Naive thymus-derived CD4-positive, alpha-beta T cell (primary cell): ENCODE measurements at regions not wholly inside any gene's neighbourhood (a gene's known extent, or its start where the extent isn't known, plus 50 kb on each side); places are given as distances from the start of the nearest gene placed in this dataset.

Experiments used
- ATAC-seq: fragments of 150-1000 bp; cut with Tn5 transposase; 2 replicates; pipeline ENCODE4 v1.10.0; 2021; ENCODE audit warnings: mild to moderate bottlenecking, moderate library complexity
- CTCF ChIA-PET: fragments of 350-600 bp; sonication (Branson Sonifier 250); formaldehyde crosslinking; loops from one replicate; lab custom pipeline; 2021; ENCODE audit warnings: antibody characterized with exemption; lab: Charles Lee
- POLR2A ChIA-PET: fragments of 350-600 bp; sonication (Branson Sonifier 250); formaldehyde crosslinking; loops from one replicate; lab custom pipeline; 2021; ENCODE audit warnings: antibody characterized with exemption, inconsistent platforms; lab: Charles Lee
- DNase-seq, 9 donors: peaks; one replicate each; pipeline versions ENCODE4 v3.0.0 to v3.0.0-alpha.2; 2020 to 2022; ENCODE audit warnings: mixed read lengths in 1 of 9
- H3K27ac ChIP-seq: one replicate; pipeline ENCODE4 v1.7.0; 2013; ENCODE audit warnings: mild to moderate bottlenecking, low read depth, low read length, moderate library complexity
- H3K27me3 ChIP-seq, 2 donors: one replicate each; pipeline ENCODE4 v1.7.0; 2013; ENCODE audit warnings: low read length in 2 of 2, mild to moderate bottlenecking in 2 of 2, moderate library complexity in 2 of 2; ENCODE audit not compliant: control insufficient read depth in 2 of 2, insufficient read depth in 2 of 2
- H3K36me3 ChIP-seq, 3 experiments: 1 replicate in 2 of 3; 2 replicates in 1 of 3; pipeline ENCODE4 v1.7.0; 2013; ENCODE audit warnings: low read length in 3 of 3, mild to moderate bottlenecking in 3 of 3, moderate library complexity in 1 of 3; ENCODE audit not compliant: insufficient read depth in 3 of 3, control insufficient read depth in 2 of 3
- H3K4me1 ChIP-seq, 2 donors: one replicate each; pipeline ENCODE4 v1.7.0; 2013; ENCODE audit warnings: low read length in 2 of 2, mild to moderate bottlenecking in 2 of 2, moderate library complexity in 1 of 2; ENCODE audit not compliant: control insufficient read depth in 2 of 2, insufficient read depth in 2 of 2
- H3K4me3 ChIP-seq: 2 replicates; pipeline ENCODE4 v1.7.0; 2013; ENCODE audit warnings: mild to moderate bottlenecking, low read length
- H3K9me3 ChIP-seq, 3 experiments: 1 replicate in 2 of 3; 2 replicates in 1 of 3; pipeline ENCODE4 v1.7.0; 2013; ENCODE audit warnings: low read length in 3 of 3; ENCODE audit not compliant: control insufficient read depth in 2 of 3
- H3K27ac Mint-ChIP-seq, 9 donors: one replicate each; pipeline ENCODE4 v1.8.0; 2020 to 2022; ENCODE audit warnings: mixed read lengths in 9 of 9, mild to moderate bottlenecking in 8 of 9, moderate library complexity in 5 of 9, inconsistent platforms in 2 of 9
- H3K27me3 Mint-ChIP-seq, 5 donors: one replicate each; pipeline ENCODE4 v1.8.0; 2021 to 2022; ENCODE audit warnings: mixed read lengths in 5 of 5, mild to moderate bottlenecking in 1 of 5
- H3K36me3 Mint-ChIP-seq, 5 donors: one replicate each; pipeline ENCODE4 v1.8.0; 2020 to 2022; ENCODE audit warnings: mixed read lengths in 5 of 5, mild to moderate bottlenecking in 3 of 5, inconsistent platforms in 1 of 5
- H3K4me1 Mint-ChIP-seq, 7 donors: one replicate each; pipeline ENCODE4 v1.8.0; 2020 to 2022; ENCODE audit warnings: mixed read lengths in 7 of 7, mild to moderate bottlenecking in 3 of 7, inconsistent platforms in 1 of 7
- H3K4me3 Mint-ChIP-seq, 10 donors: one replicate each; pipeline ENCODE4 v1.8.0; 2020 to 2022; ENCODE audit warnings: mild to moderate bottlenecking in 10 of 10, mixed read lengths in 10 of 10, moderate library complexity in 6 of 10, inconsistent platforms in 2 of 10
- H3K9me3 Mint-ChIP-seq, 11 donors: one replicate each; pipeline ENCODE4 v1.8.0; 2020 to 2022; ENCODE audit warnings: mixed read lengths in 11 of 11, mild to moderate bottlenecking in 4 of 11, inconsistent platforms in 1 of 11, moderate library complexity in 1 of 11
- intact Hi-C, 2 donors: fragments of 100-400 bp; cut with micrococcal nuclease; formaldehyde crosslinking; loops; one replicate each; pipeline ENCODE4 v1.15.1; 2023

- peaks cover 0 to under 1% (median 0%) of the 10 kb centered on the region in 11 donors for H3K9me3 Mint-ChIP-seq
- H3K4me3 Mint-ChIP-seq, result no peak overlapping the region
- Histone ChIP-seq H3K36me3 (no peaks in the 10 kb centered on the region), H3K4me1 (peaks cover 0 to 10% of the 10 kb centered on the region in 2 donors), H3K27ac (no peak overlapping the region), H3K9me3 (no peaks in the 10 kb centered on the region), H3K27me3 (no peaks in the 10 kb centered on the region), H3K4me3 (no peak overlapping the region)
- ChIA-PET CTCF (interaction anchor here (0.7 to 2.7 kb wide), 9 partner anchors 10 to 196 kb away, joined by 3 to 14 read pairs (median 5); no protein-coding TSS in a partner anchor), POLR2A (interaction anchor here (0.6 to 1.0 kb wide), 3 partner anchors 28 to 190 kb away, joined by 3 read pairs; no protein-coding TSS in a partner anchor)
- intact Hi-C loops, result loop anchor here (1.0 to 5.0 kb wide), 7 partner anchors 28 to 298 kb away; no protein-coding TSS in a partner anchor
- peak; percentile 29 to 90 (median 71) for DNase-seq
- no peaks in the 10 kb centered on the region for H3K36me3 Mint-ChIP-seq
- no peak overlapping the region for H3K27ac Mint-ChIP-seq
- peak; percentile 95 for ATAC-seq
- H3K27me3 Mint-ChIP-seq, result peaks cover 0 to 4% (median 0%) of the 10 kb centered on the region in 5 donors
- peaks cover 0 to 10% (median 0%) of the 10 kb centered on the region in 7 donors for H3K4me1 Mint-ChIP-seq
Measured at GRCh38 chr16:85420501-85421337, 192.4 kb upstream of the GSE1 start.

GRCh38 chr16:85421338-85422195 lies 191.6 kb upstream of the GSE1 start:
- ChIA-PET CTCF (interaction anchor here (0.8 to 2.7 kb wide), 6 partner anchors 10 to 195 kb away, joined by 3 to 14 read pairs (median 8); no protein-coding TSS in a partner anchor), POLR2A (interaction anchor here (0.6 to 0.7 kb wide), 2 partner anchors 27 to 104 kb away, joined by 3 read pairs; no protein-coding TSS in a partner anchor)
- Histone ChIP-seq H3K4me3 (no peak overlapping the region), H3K9me3 (no peaks in the 10 kb centered on the region), H3K4me1 (peaks cover 0 to 3% of the 10 kb centered on the region in 2 donors), H3K27me3 (no peaks in the 10 kb centered on the region), H3K27ac (no peak overlapping the region), H3K36me3 (no peaks in the 10 kb centered on the region)
- H3K4me1 Mint-ChIP-seq, result peaks cover 0 to 10% (median 0%) of the 10 kb centered on the region in 7 donors
- peaks cover 0 to 4% (median 0%) of the 10 kb centered on the region in 11 donors for H3K9me3 Mint-ChIP-seq
- intact Hi-C loops, result loop anchor here (2.0 to 5.0 kb wide), 3 partner anchors 41 to 133 kb away; no protein-coding TSS in a partner anchor
- no peak overlapping the region for H3K27ac Mint-ChIP-seq
- H3K36me3 Mint-ChIP-seq, result no peaks in the 10 kb centered on the region
- H3K4me3 Mint-ChIP-seq, result no peak overlapping the region
- H3K27me3 Mint-ChIP-seq, result peaks cover 0 to 9% (median 0%) of the 10 kb centered on the region in 5 donors
- ATAC-seq (no peak), DNase-seq (no peak)

GRCh38 chr16:85422196-85422631 lies 190.9 kb upstream of the GSE1 start:
- Histone ChIP-seq H3K4me1 (no peaks in the 10 kb centered on the region), H3K27ac (no peak overlapping the region), H3K9me3 (no peaks in the 10 kb centered on the region), H3K27me3 (no peaks in the 10 kb centered on the region), H3K4me3 (no peak overlapping the region), H3K36me3 (no peaks in the 10 kb centered on the region)
- intact Hi-C loops, result loop anchor here in 1 of 2 donors (5.0 kb wide), 1 partner anchor 40 kb away; no protein-coding TSS in a partner anchor
- Mint-ChIP-seq H3K9me3 (peaks cover 0 to 4% (median 0%) of the 10 kb centered on the region in 11 donors), H3K4me3 (no peak overlapping the region), H3K27me3 (peaks cover 0 to 9% (median 0%) of the 10 kb centered on the region in 5 donors), H3K4me1 (peaks cover 0 to 10% (median 0%) of the 10 kb centered on the region in 7 donors), H3K27ac (no peak overlapping the region), H3K36me3 (no peaks in the 10 kb centered on the region)
- no peak for ATAC-seq
- ChIA-PET CTCF (interaction anchor here (1.0 to 2.5 kb wide), 3 partner anchors 9 to 188 kb away, joined by 5 to 14 read pairs (median 11); no protein-coding TSS in a partner anchor), POLR2A (no interaction called here)
- DNase-seq, result no peak

GRCh38 chr16:85422632-85423550 lies 190.2 kb upstream of the GSE1 start:
- H3K36me3 Mint-ChIP-seq, result no peaks in the 10 kb centered on the region
- POLR2A ChIA-PET, result no interaction called here

GRCh38 chr16:85423631-85424030 lies 189.5 kb upstream of the GSE1 start:
- Mint-ChIP-seq H3K36me3 (no peaks in the 10 kb centered on the region), H3K27me3 (peaks cover 0 to 9% (median 0%) of the 10 kb centered on the region in 5 donors)
- H3K36me3 ChIP-seq, result no peaks in the 10 kb centered on the region

More at GRCh38 chr16:85422632-85423550, 190.2 kb upstream of the GSE1 start:
- H3K27ac Mint-ChIP-seq, result peak overlapping the region in 1 of 9 donors; percentile 36
- peaks cover 0 to 9% (median 0%) of the 10 kb centered on the region in 5 donors for H3K27me3 Mint-ChIP-seq
- peaks cover 0 to 10% (median 0%) of the 10 kb centered on the region in 7 donors for H3K4me1 Mint-ChIP-seq
- DNase-seq, result no peak
- H3K27me3 ChIP-seq, result no peaks in the 10 kb centered on the region
- no peaks in the 10 kb centered on the region for H3K4me1 ChIP-seq
- H3K4me3 ChIP-seq, result no peak overlapping the region
- CTCF ChIA-PET, result no interaction called here
- intact Hi-C loops, result loop anchor here in 1 of 2 donors (5.0 kb wide), 1 partner anchor 39 kb away; no protein-coding TSS in a partner anchor
- H3K36me3 ChIP-seq, result no peaks in the 10 kb centered on the region
- no peaks in the 10 kb centered on the region for H3K9me3 ChIP-seq
- no peak overlapping the region for H3K4me3 Mint-ChIP-seq
- H3K27ac ChIP-seq, result no peak overlapping the region
- H3K9me3 Mint-ChIP-seq, result peaks cover 0 to 4% (median 0%) of the 10 kb centered on the region in 11 donors
- no peak for ATAC-seq

More at GRCh38 chr16:85423631-85424030, 189.5 kb upstream of the GSE1 start:
- H3K4me1 ChIP-seq, result no peaks in the 10 kb centered on the region
- ChIA-PET CTCF (no interaction called here), POLR2A (no interaction called here)
- ATAC-seq (no peak), DNase-seq (no peak)
- H3K27me3 ChIP-seq, result no peaks in the 10 kb centered on the region
- H3K4me1 Mint-ChIP-seq, result peaks cover 0 to 6% (median 0%) of the 10 kb centered on the region in 7 donors
- peak overlapping the region in 1 of 9 donors; percentile 36 for H3K27ac Mint-ChIP-seq
- no peak overlapping the region for H3K4me3 Mint-ChIP-seq
- H3K4me3 ChIP-seq, result no peak overlapping the region
- intact Hi-C loops, result loop anchor here in 1 of 2 donors (5.0 kb wide), 1 partner anchor 39 kb away; no protein-coding TSS in a partner anchor
- no peak overlapping the region for H3K27ac ChIP-seq
- peaks cover 0 to 4% (median 0%) of the 10 kb centered on the region in 11 donors for H3K9me3 Mint-ChIP-seq
- no peaks in the 10 kb centered on the region for H3K9me3 ChIP-seq
